ENCODE measurements at regions not wholly inside any gene's neighbourhood (a gene's known extent, or its start where the extent isn't known, plus 50 kb on each side); places are given as distances from the start of the nearest gene placed in this dataset.

DNA sequence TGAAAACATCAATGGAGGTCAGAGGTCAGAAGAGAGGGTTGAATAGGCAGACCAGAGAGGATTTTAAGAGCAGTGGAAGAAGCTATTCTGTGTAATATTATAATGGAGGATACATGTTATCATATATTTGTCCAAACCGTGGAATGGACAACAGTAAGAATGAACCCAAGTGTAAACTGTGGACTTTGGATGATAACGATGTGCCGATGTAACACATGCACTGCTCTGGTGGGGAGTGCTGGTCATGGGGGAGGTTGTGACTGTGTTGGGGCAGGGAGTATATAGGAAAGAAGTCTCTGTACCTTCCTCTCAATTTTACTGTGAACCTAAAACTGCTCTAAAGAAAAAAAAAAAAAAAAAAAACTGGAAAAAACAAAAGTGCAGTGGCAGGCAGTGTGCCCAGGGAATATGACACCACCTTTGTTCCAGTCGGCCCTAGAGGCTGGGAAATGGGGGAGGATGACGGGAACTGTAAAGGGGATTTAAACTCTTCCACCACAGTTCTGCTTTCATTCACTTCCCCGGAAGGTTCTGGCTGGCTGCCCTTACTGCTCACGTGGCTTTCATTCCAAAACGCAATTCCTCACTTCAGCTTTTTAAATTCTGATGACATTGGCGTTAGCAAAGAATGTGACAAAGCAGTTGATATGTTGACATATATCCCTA, 113.7 kb upstream of the ANKRD1 start:
- Histone ChIP-seq H3K4me3 (ENCODE audit: low read length) (no peak overlapping the region), H3K9me3 (replicated peaks; ENCODE audit: control insufficient read depth, low read depth, low read length) (no peaks in the 10 kb centered on the region), H3K27me3 (ENCODE audit: control insufficient read depth, insufficient read depth, low read length) (no peaks in the 10 kb centered on the region), H3K36me3 (ENCODE audit: control insufficient read depth, insufficient read depth, low read length) (no peaks in the 10 kb centered on the region), H3K4me1 (ENCODE audit: control insufficient read depth, insufficient read depth, low read length) (peaks cover 30% of the 10 kb centered on the region), H3K27ac (ENCODE audit: low read length) (no peak overlapping the region)
- WGBS (ENCODE audit: insufficient coverage): no CpG with 5 or more reads among the region's 9 CpGs
- peak; percentile 90 for DNase-seq

DNA sequence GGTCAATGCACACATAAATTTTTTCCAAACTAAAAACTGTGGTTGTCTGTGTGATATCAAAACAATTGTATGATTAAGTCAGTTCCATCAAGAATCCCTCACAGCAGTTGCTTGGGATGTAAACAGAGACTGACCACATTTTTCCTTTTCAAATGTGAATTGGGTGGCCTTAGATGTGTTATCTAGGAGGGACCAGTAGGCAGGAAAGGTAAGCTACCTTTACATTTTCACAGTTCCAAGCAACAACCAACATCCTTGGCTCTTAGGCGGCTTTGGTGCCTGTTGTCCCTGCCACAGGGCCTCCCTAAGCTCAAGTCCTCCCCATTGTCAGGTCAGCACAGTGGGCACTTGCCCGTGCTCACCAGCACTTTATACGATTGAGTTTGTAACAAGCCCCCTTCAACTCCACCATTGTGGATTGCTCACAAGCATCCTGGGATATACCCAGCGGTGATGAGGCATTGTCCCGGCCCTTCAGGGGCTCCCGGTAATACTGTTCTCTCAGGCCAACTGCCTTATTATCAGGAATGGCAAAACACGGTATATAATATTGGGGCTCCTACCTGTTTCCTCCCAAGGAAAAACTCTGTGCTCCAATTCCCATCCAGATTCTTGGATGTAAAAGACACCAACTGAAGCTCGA, 114.9 kb upstream of the ANKRD1 start:
- Histone ChIP-seq H3K27ac (ENCODE audit: low read length) (no peak overlapping the region), H3K9me3 (replicated peaks; ENCODE audit: control insufficient read depth, low read depth, low read length) (no peaks in the 10 kb centered on the region), H3K4me1 (ENCODE audit: control insufficient read depth, insufficient read depth, low read length) (peaks cover 30% of the 10 kb centered on the region), H3K4me3 (ENCODE audit: low read length) (no peak overlapping the region), H3K27me3 (ENCODE audit: control insufficient read depth, insufficient read depth, low read length) (no peaks in the 10 kb centered on the region), H3K36me3 (ENCODE audit: control insufficient read depth, insufficient read depth, low read length) (no peaks in the 10 kb centered on the region)
- 85% methylated on average over 5 of the region's 8 CpGs for WGBS (ENCODE audit: insufficient coverage)
- DNase-seq: no peak

DNA sequence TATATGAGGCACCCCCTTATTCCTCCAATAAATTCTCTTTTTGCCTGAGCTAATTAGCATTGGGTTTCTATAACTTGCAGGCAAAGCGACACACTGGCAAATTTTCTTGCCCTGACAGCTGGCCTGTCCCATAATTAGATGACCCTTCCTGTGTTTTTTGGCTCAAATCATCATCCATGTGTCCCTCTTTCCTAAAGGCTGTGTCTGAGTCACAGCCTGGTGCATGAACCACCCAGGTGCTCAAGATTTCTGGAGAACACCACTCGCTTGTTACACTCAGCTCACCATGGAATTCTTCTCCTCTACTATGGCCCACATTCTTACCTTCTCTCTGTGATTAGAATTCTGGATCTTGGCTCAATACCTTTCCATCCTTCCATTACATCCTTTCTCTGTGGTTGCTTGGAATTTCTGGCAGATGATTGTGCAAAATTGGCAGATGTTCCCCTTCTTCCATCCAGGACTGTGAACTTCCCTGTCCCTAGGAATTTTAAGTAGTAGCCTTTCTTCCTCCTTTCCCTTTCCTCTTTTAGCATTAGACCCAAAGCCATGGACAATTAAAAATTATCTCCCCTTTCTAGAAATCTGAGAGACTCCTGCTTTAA, 116.0 kb upstream of the ANKRD1 start:
- DNase-seq: peak; percentile 76
- Histone ChIP-seq H3K4me1 (ENCODE audit: control insufficient read depth, insufficient read depth, low read length) (peaks cover 30% of the 10 kb centered on the region), H3K27ac (ENCODE audit: low read length) (no peak overlapping the region), H3K27me3 (ENCODE audit: control insufficient read depth, insufficient read depth, low read length) (no peaks in the 10 kb centered on the region), H3K4me3 (ENCODE audit: low read length) (no peak overlapping the region), H3K36me3 (ENCODE audit: control insufficient read depth, insufficient read depth, low read length) (no peaks in the 10 kb centered on the region), H3K9me3 (replicated peaks; ENCODE audit: control insufficient read depth, low read depth, low read length) (no peaks in the 10 kb centered on the region)
- WGBS (ENCODE audit: insufficient coverage): 67% methylated on average over 1 of the region's 2 CpGs

DNA sequence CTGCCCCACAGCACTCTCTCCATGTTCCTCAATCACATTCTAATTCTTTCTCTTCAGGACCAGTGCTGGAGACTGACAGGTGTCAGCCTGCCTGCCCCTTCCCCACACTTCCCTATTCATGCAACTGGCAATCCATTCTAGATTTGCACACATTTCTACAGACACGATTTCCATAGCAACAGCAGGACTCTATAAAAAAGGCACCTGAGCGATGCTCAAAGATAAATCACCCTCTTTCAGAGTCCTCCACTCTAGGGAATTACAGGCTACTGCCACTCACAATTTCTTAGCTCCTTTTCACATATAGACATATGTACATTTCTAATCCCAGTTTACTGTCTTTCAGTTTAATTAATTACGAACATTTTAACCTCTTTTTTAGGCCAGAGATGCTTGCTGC, 118.1 kb upstream of the ANKRD1 start:
- no peak overlapping the region for H3K4me3 ChIP-seq (ENCODE audit: low read length)
- DNase-seq: no peak
- no peaks in the 10 kb centered on the region for H3K36me3 ChIP-seq (ENCODE audit: control insufficient read depth, insufficient read depth, low read length)
- no peak overlapping the region for H3K27ac ChIP-seq (ENCODE audit: low read length)
- peaks cover 23% of the 10 kb centered on the region for H3K4me1 ChIP-seq (ENCODE audit: control insufficient read depth, insufficient read depth, low read length)
- 68% methylated on average over 2 of the region's 3 CpGs for WGBS (ENCODE audit: insufficient coverage)
- no peaks in the 10 kb centered on the region for H3K9me3 ChIP-seq (replicated peaks; ENCODE audit: control insufficient read depth, low read depth, low read length)
- no peaks in the 10 kb centered on the region for H3K27me3 ChIP-seq (ENCODE audit: control insufficient read depth, insufficient read depth, low read length)

DNA sequence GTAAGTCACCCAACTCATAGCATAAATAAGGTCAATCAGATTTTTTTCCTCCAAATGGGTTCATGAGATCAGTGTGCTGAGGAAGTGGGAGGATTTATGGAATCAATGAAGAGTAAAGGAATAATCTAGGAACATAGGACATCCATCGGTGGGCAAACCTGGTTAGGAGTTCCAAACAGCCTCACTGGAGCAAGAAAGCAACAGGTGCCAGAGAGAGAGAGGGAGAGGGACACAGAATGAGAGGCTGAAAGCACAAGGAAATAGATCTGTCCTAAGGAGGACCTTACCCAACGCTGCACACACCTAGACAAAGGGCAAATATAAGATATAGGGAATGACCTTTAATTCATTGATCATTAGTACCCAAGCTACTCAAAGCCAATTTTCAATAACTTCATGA, 119.5 kb upstream of the ANKRD1 start:
- no peak overlapping the region for H3K4me3 ChIP-seq (ENCODE audit: low read length)
- no peaks in the 10 kb centered on the region for H3K36me3 ChIP-seq (ENCODE audit: control insufficient read depth, insufficient read depth, low read length)
- no peak overlapping the region for H3K27ac ChIP-seq (ENCODE audit: low read length)
- DNase-seq: no peak
- WGBS (ENCODE audit: insufficient coverage): 91% methylated on average over 1 of the region's 2 CpGs
- no peaks in the 10 kb centered on the region for H3K27me3 ChIP-seq (ENCODE audit: control insufficient read depth, insufficient read depth, low read length)
- peaks cover 16% of the 10 kb centered on the region for H3K4me1 ChIP-seq (ENCODE audit: control insufficient read depth, insufficient read depth, low read length)
- no peaks in the 10 kb centered on the region for H3K9me3 ChIP-seq (replicated peaks; ENCODE audit: control insufficient read depth, low read depth, low read length)

DNA sequence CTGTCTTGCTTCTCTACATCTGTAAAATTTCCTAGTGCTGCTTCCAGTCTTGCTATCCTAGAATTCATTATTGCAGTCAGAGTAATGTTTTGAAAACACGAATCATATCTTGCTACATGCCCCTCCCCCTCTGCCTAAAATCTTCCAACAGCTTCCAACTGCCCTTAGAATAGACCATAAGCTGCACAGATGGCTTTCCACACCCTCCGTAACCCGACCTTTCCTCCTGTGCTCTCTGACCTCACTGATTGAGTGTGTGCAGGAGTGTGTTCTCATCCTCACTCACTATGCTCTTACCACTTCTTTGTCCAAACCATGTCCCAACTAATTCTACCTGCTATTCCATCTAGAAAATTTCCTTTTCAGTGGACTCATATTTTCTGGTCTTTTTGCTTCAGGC, 121.2 kb upstream of the ANKRD1 start:
- DNase-seq: no peak
- Histone ChIP-seq H3K4me3 (ENCODE audit: low read length) (no peak overlapping the region), H3K4me1 (ENCODE audit: control insufficient read depth, insufficient read depth, low read length) (peaks cover 7% of the 10 kb centered on the region), H3K27ac (ENCODE audit: low read length) (no peak overlapping the region), H3K36me3 (ENCODE audit: control insufficient read depth, insufficient read depth, low read length) (no peaks in the 10 kb centered on the region), H3K9me3 (replicated peaks; ENCODE audit: control insufficient read depth, low read depth, low read length) (no peaks in the 10 kb centered on the region), H3K27me3 (ENCODE audit: control insufficient read depth, insufficient read depth, low read length) (no peaks in the 10 kb centered on the region)
- WGBS (ENCODE audit: insufficient coverage): no CpG with 5 or more reads among the region's 3 CpGs

DNA sequence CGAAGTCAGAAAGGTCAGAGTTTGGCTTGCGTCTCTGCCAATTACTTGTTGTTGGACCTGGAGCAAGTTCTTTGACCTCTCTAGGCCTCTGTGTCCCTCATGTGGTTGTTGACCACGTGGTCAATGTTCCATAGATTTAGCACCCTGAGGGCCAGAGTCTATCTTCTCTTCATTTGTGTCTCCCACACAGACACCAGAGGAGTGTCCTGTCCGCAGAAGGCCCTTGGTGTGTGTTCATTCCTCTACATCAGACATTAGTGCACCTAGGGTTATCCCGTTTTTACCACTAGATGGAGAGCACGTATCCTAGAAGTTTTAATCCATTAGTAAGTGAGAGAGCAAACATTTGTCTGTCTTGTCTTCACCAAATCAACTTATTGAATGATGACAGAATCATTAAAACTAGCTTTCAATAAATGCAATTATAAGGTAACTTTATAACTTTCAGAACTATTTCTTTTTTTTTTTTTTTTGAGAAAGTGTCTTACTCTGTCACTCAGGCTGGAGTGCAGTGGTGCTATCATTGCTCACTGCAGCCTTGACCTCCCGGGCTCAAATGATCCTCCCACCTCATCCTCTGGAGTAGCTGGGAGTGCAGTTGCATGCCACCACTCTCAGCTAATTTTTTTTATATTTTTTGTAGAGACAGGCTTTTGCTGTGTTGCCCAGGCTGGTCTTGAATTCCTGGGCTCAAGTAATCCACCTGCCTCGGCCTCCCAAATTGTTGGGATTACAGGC, 122.5 kb upstream of the ANKRD1 start:
- H3K4me3 ChIP-seq (ENCODE audit: low read length): no peak overlapping the region
- H3K9me3 ChIP-seq (replicated peaks; ENCODE audit: control insufficient read depth, low read depth, low read length): no peaks in the 10 kb centered on the region
- peak; percentile 53 for DNase-seq
- no peak overlapping the region for H3K27ac ChIP-seq (ENCODE audit: low read length)
- H3K36me3 ChIP-seq (ENCODE audit: control insufficient read depth, insufficient read depth, low read length): no peaks in the 10 kb centered on the region
- WGBS (ENCODE audit: insufficient coverage): 58% methylated on average over 5 of the region's 8 CpGs
- no peaks in the 10 kb centered on the region for H3K27me3 ChIP-seq (ENCODE audit: control insufficient read depth, insufficient read depth, low read length)
- H3K4me1 ChIP-seq (ENCODE audit: control insufficient read depth, insufficient read depth, low read length): no peaks in the 10 kb centered on the region

DNA sequence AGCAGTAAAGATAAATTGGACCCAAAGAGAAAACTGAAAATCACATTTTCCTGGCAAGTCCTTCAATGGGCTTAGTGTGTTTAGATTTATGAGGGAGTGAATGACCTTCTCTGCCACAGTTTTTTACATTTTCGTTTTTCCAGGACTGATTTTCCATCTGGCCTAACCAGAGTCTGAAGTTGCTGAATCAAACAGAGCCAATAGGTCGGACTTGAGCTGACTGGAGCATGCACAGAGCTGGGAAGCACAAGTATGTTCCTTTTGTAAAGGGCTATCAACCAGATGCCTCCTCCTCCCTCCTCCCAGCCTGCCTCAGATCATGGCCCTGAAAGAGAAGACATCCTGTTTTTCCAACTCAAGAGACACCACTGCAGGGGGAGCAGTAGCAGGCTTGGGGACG, 126.0 kb upstream of the ANKRD1 start:
- 8% methylated on average over 2 of the region's 3 CpGs for WGBS (ENCODE audit: insufficient coverage)
- Histone ChIP-seq H3K4me3 (ENCODE audit: low read length) (no peak overlapping the region), H3K27me3 (ENCODE audit: control insufficient read depth, insufficient read depth, low read length) (no peaks in the 10 kb centered on the region), H3K27ac (ENCODE audit: low read length) (no peak overlapping the region), H3K9me3 (replicated peaks; ENCODE audit: control insufficient read depth, low read depth, low read length) (no peaks in the 10 kb centered on the region), H3K36me3 (ENCODE audit: control insufficient read depth, insufficient read depth, low read length) (no peaks in the 10 kb centered on the region), H3K4me1 (ENCODE audit: control insufficient read depth, insufficient read depth, low read length) (peaks cover 2% of the 10 kb centered on the region)
- DNase-seq: peak; percentile 86

DNA sequence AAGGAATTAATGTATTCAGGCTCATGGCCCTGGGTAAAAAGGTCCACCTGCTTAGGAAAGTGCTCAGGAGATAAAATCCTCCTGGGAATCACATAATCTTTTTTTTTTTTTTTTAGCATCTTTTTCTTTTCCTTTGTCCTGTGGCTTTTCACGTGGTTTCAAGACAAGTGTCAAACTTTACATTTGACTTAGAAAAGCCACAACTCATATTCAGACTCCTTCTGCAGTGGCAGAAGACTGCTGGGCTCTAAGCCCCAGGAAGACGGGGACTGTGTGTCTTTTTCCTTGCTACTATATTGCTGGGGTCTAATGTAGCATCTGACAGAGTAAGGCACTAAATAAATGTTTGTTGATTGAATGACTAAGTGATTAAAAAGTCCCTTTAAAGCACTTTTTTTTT, 127.5 kb upstream of the ANKRD1 start:
- Histone ChIP-seq H3K27me3 (ENCODE audit: control insufficient read depth, insufficient read depth, low read length) (no peaks in the 10 kb centered on the region), H3K9me3 (replicated peaks; ENCODE audit: control insufficient read depth, low read depth, low read length) (no peaks in the 10 kb centered on the region), H3K27ac (ENCODE audit: low read length) (no peak overlapping the region), H3K4me3 (ENCODE audit: low read length) (no peak overlapping the region), H3K36me3 (ENCODE audit: control insufficient read depth, insufficient read depth, low read length) (no peaks in the 10 kb centered on the region), H3K4me1 (ENCODE audit: control insufficient read depth, insufficient read depth, low read length) (peaks cover 2% of the 10 kb centered on the region)
- no peak for DNase-seq
- 44% methylated on average over 1 of the region's 2 CpGs for WGBS (ENCODE audit: insufficient coverage)

DNA sequence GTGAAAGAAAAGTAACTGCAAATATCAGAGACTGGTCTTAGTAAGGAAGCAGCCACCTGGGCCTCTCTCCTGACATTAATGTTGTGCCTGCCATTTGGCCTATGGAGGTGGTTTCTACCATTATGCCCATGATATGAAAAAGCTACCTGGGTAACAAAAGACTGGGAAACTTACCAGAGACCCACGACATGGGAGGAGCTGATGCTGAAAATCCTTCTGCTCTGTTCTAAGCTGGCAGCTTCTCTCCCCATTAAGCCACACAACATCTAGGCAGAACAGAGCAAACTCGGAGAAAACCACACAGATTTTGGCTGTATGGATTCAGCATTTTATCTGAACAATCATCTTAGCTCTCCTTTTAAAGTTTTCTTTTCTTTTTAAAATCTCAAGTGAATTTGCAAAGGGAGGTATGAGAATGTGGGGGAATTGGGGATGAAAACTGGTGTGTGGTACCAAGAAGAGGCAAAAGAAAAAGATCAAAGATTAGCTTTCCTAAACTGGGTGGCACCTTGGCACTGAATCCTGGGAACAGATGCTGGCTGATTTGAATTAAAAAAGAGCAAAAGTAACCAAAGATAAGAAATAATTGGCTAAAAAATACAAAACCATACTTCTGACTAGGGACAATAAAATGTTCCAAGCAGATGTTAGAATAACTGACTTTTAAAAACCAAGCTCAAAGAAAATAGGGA, 128.6 kb upstream of the ANKRD1 start:
- WGBS (ENCODE audit: insufficient coverage): 40% methylated on average over 1 of the region's 2 CpGs
- no peaks in the 10 kb centered on the region for H3K27me3 ChIP-seq (ENCODE audit: control insufficient read depth, insufficient read depth, low read length)
- peak overlapping the region; percentile 23 for H3K27ac ChIP-seq (ENCODE audit: low read length)

More for the DNA sequence above, 128.6 kb upstream of the ANKRD1 start:
- Histone ChIP-seq H3K36me3 (ENCODE audit: control insufficient read depth, insufficient read depth, low read length) (no peaks in the 10 kb centered on the region), H3K9me3 (replicated peaks; ENCODE audit: control insufficient read depth, low read depth, low read length) (no peaks in the 10 kb centered on the region), H3K4me3 (ENCODE audit: low read length) (no peak overlapping the region), H3K4me1 (ENCODE audit: control insufficient read depth, insufficient read depth, low read length) (peaks cover 2% of the 10 kb centered on the region)
- no peak for DNase-seq

Data from muscle of leg (tissue), 3 donors.